GM10266 (cell line): ENCODE measurements at regions not wholly inside any gene's neighbourhood (a gene's known extent, or its start where the extent isn't known, plus 50 kb on each side); places are given as distances from the start of the nearest gene placed in this dataset.

ENCODE experiments used
- DNase-seq: peaks from one replicate; pipeline ENCODE4 v3.0.0; 2012; ENCODE audit errors: extremely low spot score
- TF ChIP-seq, protein P1 (sequence below): IDR thresholded peaks from 2 replicates; pipeline ENCODE4 v1.5.1; 2012; ENCODE audit warnings: mild to moderate bottlenecking, low read depth; ENCODE audit not compliant: control insufficient read depth, insufficient read depth; ENCODE audit errors: missing control alignments

DNA sequence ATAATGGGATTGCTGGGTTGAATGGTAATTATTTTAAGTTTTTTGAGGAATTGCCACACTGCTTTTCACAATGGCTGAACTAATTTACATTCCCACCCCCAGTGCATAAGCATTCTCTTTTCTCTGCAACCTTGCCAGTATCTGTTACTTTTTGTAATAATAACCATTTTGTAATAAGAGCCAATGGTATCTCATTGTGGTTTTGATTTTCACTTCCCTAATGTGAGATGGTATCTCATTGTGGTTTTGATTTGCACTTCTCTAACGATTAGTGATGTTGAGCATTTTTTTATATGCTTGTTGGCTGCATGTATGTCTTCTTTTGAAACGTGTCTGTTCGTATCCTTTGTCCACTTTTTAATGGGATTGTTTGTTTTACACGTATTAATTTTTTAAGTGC, 213.1 kb upstream of the HDX start:
- no peak for DNase-seq
- TF ChIP-seq, protein P1, sequence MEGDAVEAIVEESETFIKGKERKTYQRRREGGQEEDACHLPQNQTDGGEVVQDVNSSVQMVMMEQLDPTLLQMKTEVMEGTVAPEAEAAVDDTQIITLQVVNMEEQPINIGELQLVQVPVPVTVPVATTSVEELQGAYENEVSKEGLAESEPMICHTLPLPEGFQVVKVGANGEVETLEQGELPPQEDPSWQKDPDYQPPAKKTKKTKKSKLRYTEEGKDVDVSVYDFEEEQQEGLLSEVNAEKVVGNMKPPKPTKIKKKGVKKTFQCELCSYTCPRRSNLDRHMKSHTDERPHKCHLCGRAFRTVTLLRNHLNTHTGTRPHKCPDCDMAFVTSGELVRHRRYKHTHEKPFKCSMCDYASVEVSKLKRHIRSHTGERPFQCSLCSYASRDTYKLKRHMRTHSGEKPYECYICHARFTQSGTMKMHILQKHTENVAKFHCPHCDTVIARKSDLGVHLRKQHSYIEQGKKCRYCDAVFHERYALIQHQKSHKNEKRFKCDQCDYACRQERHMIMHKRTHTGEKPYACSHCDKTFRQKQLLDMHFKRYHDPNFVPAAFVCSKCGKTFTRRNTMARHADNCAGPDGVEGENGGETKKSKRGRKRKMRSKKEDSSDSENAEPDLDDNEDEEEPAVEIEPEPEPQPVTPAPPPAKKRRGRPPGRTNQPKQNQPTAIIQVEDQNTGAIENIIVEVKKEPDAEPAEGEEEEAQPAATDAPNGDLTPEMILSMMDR = no peak

- TF ChIP-seq, protein P1 = no peak
- no peak for DNase-seq
Measured at GRCh38 chrX:84717343-84717742, 215.1 kb upstream of the HDX start.

DNA sequence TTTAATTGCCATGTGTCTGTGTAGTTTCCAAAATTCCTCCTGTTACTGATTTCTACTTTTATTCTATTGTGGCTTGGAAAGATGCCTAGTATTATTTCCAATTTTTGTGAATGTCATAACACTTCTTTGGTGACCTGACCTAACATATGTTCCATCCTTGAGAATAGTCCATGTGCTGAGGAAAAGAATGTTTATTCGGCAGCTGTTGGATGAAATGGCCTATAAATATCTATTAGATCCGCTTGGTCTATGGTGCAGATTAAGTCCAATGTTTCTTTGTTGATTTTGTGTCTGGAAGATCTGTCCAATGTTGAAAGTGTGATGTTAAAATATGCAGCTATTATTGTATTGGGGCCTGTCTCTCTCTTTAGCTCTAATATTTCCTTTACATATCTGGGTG, 219.2 kb upstream of the HDX start:
- TF ChIP-seq, protein P1 = no peak

GRCh38 chrX:84724576-84724975, 222.3 kb upstream of the HDX start:
- TF ChIP-seq, protein P1 = no peak
- DNase-seq = no peak

More for the DNA sequence above, 219.2 kb upstream of the HDX start:
- DNase-seq = no peak

DNA sequence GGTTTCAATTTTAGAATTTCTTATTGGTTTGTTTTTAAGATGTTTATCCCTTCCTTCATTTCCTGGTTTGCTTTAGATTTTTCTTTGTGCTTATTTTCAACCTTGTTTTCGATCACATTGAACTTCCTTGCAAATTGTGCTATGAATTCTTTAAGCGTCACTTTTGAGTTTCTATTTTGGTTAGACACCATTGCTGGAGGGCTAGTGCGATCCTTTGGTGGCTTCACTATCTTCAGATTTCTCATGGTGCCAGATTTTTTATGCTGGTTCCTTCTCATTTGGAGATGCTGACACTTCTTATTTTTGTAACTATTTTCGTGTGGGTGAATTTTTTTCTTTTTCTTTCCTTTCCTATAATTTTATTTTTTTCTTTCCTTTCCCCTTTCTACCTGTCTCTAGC, 227.2 kb upstream of the HDX start:
- DNase-seq = no peak
- TF ChIP-seq, protein P1 = no peak

- DNase-seq = peak; percentile 7
- TF ChIP-seq, protein P1 = peak; percentile 64
Measured at GRCh38 chrX:84729809-84730208, 227.6 kb upstream of the HDX start.

DNA sequence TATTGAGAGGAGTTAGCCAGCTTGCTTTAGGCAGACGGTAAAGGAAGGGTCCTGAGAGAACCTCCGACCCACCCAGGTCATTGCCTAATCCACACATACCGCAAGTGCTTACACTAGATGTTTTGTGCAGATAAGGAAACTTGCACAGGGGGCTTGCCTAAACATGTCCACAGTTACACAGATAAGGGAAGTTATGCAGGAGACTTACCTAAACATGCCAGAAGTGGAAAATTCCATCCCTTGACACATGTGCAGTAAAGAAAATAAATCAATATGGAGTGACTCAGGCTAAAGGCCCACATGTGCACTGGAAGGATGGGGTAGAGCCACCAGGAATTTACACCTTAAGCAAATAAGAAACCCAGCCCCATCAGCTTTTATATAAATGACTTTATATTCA, 232.8 kb upstream of the HDX start:
- DNase-seq = no peak
- TF ChIP-seq, protein P1 = no peak
